ENCODE measurements at regions not wholly inside any gene's neighbourhood (a gene's known extent, or its start where the extent isn't known, plus 50 kb on each side); places are given as distances from the start of the nearest gene placed in this dataset.

GRCh38 chr3:96434651-96435050, 379.7 kb upstream of the EPHA6 start:
- H3K4me2 ChIP-seq: no peak overlapping the region
- no peak for DNase-seq (ENCODE audit: low spot score)
- no peaks in the 10 kb centered on the region for H3F3A ChIP-seq (replicated peaks; ENCODE audit: low read depth)
- no peak for ATAC-seq
- Mint-ChIP-seq H3K27me3 (ENCODE audit: insufficient read depth, low read depth, poor library complexity) (peaks cover 1% of the 10 kb centered on the region), H3K4me1 (no peaks in the 10 kb centered on the region), H3K36me3 (ENCODE audit: low read depth) (no peaks in the 10 kb centered on the region), H3K9me3 (0 out of 3 replicates have a peak, but pooled peaks cover 4% of the 10 kb centered on the region), H3K4me3 (no peak overlapping the region), H3K27ac (no peak overlapping the region)
- H3K79me2 ChIP-seq (replicated peaks; ENCODE audit: insufficient read depth): no peaks in the 10 kb centered on the region
- H3K4me1 ChIP-seq (ENCODE audit: insufficient read depth): no peaks in the 10 kb centered on the region
- no peaks in the 10 kb centered on the region for H4K20me1 ChIP-seq (replicated peaks; ENCODE audit: insufficient read depth)
- no peak for TF ChIP-seq ZNF114 (CRISPR knock-in tag; IDR thresholded peaks at IDR 0.05)
- TF ChIP-seq ZNF462 (CRISPR knock-in tag; IDR thresholded peaks at IDR 0.05): no peak
- TF ChIP-seq EZH2phosphoT487 (IDR thresholded peaks at IDR 0.05; ENCODE audit: unreplicated experiment): no peak
- no peak for TF ChIP-seq CTCF (conservative IDR thresholded peaks at IDR 0.05; ENCODE audit: low read depth in 2 of 2)
- no peak for TF ChIP-seq ZNF331 (CRISPR knock-in tag; IDR thresholded peaks at IDR 0.05; ENCODE audit: low read depth)
- no peak for TF ChIP-seq STAT1 (IDR thresholded peaks at IDR 0.05; ENCODE audit: unreplicated experiment)
- TF ChIP-seq NANOG (IDR thresholded peaks at IDR 0.05; ENCODE audit: borderline replicate concordance): no peak
- no peak for TF ChIP-seq CREB1 (CRISPR knock-in tag; IDR thresholded peaks at IDR 0.05; ENCODE audit: low read depth)
- no peak for TF ChIP-seq REST (IDR thresholded peaks at IDR 0.05; ENCODE audit: unreplicated experiment)
- no peak for TF ChIP-seq ETS1 (IDR thresholded peaks at IDR 0.05)
- no peak for TF ChIP-seq EZH2 (IDR thresholded peaks at IDR 0.05; ENCODE audit: low read depth, unreplicated experiment)
- no peak for TF ChIP-seq JUNB (IDR thresholded peaks at IDR 0.05; ENCODE audit: unreplicated experiment)
- no peak for TF ChIP-seq POLR2AphosphoS5 (IDR thresholded peaks at IDR 0.05; ENCODE audit: low read depth)
- no peak overlapping the region for H3K27ac ChIP-seq (ENCODE audit: low read depth)
- H3K36me3 ChIP-seq (ENCODE audit: insufficient read depth): no peaks in the 10 kb centered on the region
- no peaks in the 10 kb centered on the region for H3K27me3 ChIP-seq (ENCODE audit: insufficient read depth)
- H3K9me2 ChIP-seq (ENCODE audit: insufficient read depth): no peaks in the 10 kb centered on the region; the same call in 1 of the 2 replicates
- no peak overlapping the region for H3K4me3 ChIP-seq
- no peak overlapping the region for H2AFZ ChIP-seq
